ENCODE measurements at regions not wholly inside any gene's neighbourhood (a gene's known extent, or its start where the extent isn't known, plus 50 kb on each side); places are given as distances from the start of the nearest gene placed in this dataset.
A peak's percentile ranks its signal among the peaks of the same experiment; 100 is the strongest.

DNA sequence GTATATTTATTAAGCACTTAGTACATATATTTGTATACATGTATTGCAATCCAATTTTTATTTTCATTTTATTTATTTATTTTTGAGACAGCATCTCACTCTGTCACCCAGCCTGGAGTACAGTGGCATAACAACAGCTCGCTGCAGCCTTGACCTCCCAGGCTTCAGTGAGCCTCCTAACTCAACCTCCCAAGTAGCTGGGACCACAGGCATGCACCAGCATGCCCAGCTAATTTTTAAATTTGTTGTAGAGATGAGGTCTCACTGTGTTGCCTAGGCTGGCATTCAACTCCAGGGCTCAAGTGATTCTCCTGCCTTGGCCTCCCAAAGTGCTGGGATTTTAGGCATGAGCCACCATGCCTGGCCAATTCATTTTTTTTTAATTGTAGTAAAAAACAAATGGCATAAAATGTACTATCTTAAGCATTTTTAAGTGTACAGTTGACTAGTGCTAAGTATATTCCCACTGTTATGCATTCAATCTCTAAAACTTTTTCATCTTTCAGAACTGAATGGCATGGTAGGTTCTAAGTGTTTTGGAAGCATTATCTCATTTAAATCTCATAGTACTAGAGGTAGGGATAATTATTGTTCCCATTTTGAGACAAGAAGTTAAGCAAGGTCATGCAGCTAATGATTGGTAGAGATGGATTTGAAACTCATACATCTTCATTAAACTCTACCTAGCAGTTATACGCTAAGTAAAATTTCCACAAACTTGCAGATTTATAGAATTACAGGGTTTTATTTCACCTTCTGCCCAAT is 264.0 kb upstream of the NFE2L3 start:
- no peak for DNase-seq (ENCODE audit: low read depth)
- TF ChIP-seq, protein P1, sequence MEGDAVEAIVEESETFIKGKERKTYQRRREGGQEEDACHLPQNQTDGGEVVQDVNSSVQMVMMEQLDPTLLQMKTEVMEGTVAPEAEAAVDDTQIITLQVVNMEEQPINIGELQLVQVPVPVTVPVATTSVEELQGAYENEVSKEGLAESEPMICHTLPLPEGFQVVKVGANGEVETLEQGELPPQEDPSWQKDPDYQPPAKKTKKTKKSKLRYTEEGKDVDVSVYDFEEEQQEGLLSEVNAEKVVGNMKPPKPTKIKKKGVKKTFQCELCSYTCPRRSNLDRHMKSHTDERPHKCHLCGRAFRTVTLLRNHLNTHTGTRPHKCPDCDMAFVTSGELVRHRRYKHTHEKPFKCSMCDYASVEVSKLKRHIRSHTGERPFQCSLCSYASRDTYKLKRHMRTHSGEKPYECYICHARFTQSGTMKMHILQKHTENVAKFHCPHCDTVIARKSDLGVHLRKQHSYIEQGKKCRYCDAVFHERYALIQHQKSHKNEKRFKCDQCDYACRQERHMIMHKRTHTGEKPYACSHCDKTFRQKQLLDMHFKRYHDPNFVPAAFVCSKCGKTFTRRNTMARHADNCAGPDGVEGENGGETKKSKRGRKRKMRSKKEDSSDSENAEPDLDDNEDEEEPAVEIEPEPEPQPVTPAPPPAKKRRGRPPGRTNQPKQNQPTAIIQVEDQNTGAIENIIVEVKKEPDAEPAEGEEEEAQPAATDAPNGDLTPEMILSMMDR (IDR thresholded peaks at IDR 0.05; ENCODE audit: control insufficient read depth, insufficient read depth, low read depth, low read length, missing control alignments) = no peak
- no peak overlapping the region for H3K4me3 ChIP-seq (ENCODE audit: control insufficient read depth, low read depth, low read length)

DNA sequence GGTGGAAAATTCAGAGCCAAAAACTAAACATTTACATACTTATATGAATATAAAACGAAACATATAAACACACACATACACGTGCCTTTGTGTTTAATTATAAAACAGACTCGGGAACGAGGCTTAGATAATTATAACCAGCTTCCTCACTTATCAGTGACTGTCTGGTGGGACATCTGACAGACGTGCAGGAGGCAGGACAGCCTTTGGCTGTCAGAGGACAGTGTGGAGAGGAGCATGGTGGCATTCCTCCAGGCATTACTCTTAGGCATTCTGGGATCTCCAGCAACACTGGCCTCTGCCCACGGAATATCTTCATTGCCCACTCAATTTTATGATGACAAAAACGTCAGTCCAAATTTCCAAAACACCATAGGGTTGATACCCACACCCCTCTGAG is 262.2 kb upstream of the NFE2L3 start:
- H3K4me3 ChIP-seq (ENCODE audit: control insufficient read depth, low read depth, low read length) = no peak overlapping the region
- no peak for DNase-seq (ENCODE audit: low read depth)
- TF ChIP-seq, protein P1 (IDR thresholded peaks at IDR 0.05; ENCODE audit: control insufficient read depth, insufficient read depth, low read depth, low read length, missing control alignments) = no peak

DNA sequence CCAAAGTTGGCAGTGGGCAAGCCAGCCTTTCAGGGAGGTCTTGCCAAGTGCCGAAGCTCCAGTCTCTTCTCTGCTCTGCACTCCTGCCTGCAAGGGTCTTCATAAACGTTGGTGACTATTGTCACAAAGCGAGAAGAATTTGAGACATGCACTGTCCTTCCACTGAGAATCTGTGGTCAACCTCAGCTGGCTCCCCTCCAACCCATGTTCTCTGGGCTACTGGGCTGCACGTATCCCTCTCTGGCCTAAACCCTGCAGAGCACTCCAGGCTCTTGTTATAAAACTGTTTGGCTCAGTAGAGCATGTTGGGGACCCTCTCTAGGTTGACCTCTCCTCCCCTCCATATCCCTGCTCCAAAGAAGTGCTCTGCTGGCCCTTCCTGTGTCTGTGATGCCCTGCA is 260.4 kb upstream of the NFE2L3 start:
- TF ChIP-seq, protein P1 (IDR thresholded peaks at IDR 0.05; ENCODE audit: control insufficient read depth, insufficient read depth, low read depth, low read length, missing control alignments) = no peak
- no peak overlapping the region for H3K4me3 ChIP-seq (ENCODE audit: control insufficient read depth, low read depth, low read length)
- DNase-seq (ENCODE audit: low read depth) = no peak

DNA sequence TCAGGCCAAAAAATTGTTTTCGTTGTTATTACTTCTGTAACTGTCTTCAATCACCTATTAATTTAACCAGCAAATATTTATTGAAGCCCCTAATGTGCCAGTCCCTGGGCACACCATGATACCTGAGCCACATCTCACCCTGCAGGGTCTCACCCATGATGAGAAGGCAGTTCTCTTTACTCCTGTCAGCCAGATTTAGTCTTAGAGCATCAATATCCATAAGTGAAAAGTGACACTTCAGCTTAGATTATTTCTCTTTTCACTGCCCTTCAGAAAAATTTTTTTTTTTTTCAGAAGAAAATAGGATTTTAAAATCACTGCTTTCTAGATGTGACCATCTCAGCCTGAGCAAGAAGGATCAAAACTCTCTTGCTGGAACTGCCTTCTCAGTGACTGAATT is 258.6 kb upstream of the NFE2L3 start:
- H3K4me3 ChIP-seq (ENCODE audit: control insufficient read depth, low read depth, low read length) = peak overlapping the region; percentile 42; the same call in 1 of the 2 replicates
- TF ChIP-seq, protein P1 (IDR thresholded peaks at IDR 0.05; ENCODE audit: control insufficient read depth, insufficient read depth, low read depth, low read length, missing control alignments) = no peak
- DNase-seq (ENCODE audit: low read depth) = no peak

DNA sequence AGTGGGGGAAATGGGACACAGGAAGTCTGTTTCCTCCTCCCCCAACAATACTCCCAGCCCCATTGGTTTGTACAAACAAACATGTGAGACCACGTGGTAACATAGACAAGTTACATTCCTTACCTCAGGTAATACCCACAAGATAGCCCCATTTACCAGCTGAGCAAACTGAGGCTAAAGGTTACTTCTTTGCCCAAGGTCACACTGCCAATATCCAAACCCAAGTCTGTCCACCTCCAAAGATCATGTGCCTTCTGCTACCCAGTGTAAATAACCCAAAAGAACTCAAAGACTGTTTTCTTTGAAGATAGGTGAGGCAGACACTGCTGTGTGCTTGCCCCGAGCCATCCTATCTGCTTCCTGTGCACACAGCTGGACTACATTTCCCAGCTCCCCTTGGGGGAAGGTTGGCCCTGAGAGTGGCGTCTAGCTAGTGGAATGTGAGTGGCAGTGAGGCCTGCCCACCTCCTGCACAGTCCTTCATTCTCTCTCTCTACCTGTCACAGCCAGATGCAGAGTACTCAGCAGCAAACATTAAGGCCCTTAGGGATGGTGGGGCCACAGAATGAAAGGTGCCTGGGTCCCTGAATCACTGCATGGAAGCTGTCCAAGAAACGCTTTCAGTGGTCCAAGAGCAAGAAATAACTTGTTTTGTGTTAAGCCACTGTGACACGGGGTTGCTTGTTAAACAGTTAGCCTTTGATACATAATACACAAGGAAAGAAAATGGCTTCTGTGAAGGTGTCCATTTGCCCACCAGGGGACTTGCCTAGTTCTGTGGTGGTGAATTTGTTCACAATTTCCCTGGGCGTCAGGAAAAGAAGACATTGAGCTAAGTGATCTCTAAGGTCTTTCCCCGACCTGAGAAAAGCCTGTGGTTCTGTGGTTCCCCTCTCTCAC is 257.7 kb upstream of the NFE2L3 start:
- DNase-seq (ENCODE audit: low read depth) = no peak
- TF ChIP-seq, protein P1 (IDR thresholded peaks at IDR 0.05; ENCODE audit: control insufficient read depth, insufficient read depth, low read depth, low read length, missing control alignments) = no peak
- no peak overlapping the region for H3K4me3 ChIP-seq (ENCODE audit: control insufficient read depth, low read depth, low read length)

DNA sequence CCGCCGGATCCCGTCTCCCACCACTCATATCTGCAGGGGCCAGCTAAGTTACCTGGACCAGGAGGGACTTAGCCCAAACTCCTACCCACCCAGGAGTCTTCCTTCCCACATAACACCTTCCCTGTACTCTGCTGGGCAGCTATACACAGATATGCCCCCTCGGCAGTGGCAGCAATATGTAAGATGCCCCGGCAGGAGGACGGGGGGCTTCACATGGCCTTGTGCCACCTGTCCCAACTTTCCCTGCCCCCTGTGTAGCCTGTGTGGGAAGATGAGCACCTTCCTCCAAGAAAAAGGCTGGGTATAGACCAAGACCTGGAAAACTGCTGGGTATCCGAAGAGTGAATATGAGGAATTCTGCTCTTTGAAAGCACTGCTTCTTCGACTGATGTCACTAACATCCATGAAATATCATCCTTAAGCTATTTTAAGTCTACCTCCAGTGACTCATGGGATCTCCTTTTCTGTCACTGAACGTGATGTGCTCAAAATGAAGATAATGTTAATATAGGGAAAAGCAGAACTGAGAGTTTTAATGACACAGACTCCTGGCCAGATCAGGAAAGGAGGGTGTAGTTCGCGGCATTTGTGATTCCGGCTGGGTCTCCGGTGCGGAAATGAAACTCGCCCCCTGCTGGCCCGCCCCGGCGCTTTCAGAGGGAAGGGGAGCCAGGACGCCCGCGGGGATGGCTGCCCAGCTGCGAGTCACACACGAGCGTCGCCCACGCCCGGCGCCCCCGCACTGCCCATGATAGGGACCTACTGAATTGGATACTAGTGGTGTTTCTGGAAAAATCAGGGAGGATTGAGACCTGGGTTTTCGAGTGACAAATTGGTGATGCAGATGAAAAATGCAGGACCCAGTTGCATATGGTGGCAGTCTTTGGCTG is 256.9 kb upstream of the NFE2L3 start:
- H3K4me3 ChIP-seq (ENCODE audit: control insufficient read depth, low read depth, low read length) = no peak overlapping the region
- TF ChIP-seq, protein P1 (IDR thresholded peaks at IDR 0.05; ENCODE audit: control insufficient read depth, insufficient read depth, low read depth, low read length, missing control alignments) = peak; percentile 69
- no peak for DNase-seq (ENCODE audit: low read depth)
